Ovary (tissue), 3 donors: ENCODE measurements at regions not wholly inside any gene's neighbourhood (a gene's known extent, or its start where the extent isn't known, plus 50 kb on each side); places are given as distances from the start of the nearest gene placed in this dataset.

Source experiments
- CTCF ChIP-seq, 3 donors: fragments of 450-650 bp in 2 of 3; fragments of 200-600 bp in 1 of 3; IDR thresholded peaks; one replicate each; pipeline versions ENCODE4 v1.5.1 to v1.8.0; 2016 to 2022; ENCODE audit warnings: antibody characterized with exemption in 3 of 3, mild to moderate bottlenecking in 1 of 3
- POLR2A ChIP-seq: fragments of 450-650 bp; IDR thresholded peaks from one replicate; pipeline ENCODE4 v1.6.1; 2017; ENCODE audit warnings: antibody characterized with exemption, mild to moderate bottlenecking, moderate library complexity
- donor health status: DM: no; HTN: no; CAD: no.

- TF ChIP-seq CTCF (IDR thresholded peaks at IDR 0.05) (no peak), POLR2A (no peak)
These were observed 176.7 kb downstream of the TMEM132E start for GRCh38 chr17:34755981-34756636.
